Suppressor macrophage treated with lipopolysaccharide for 1 hour (primary cell): ENCODE measurements at regions not wholly inside any gene's neighbourhood (a gene's known extent, or its start where the extent isn't known, plus 50 kb on each side); places are given as distances from the start of the nearest gene placed in this dataset.
A peak's percentile ranks its signal among the peaks of the same experiment; 100 is the strongest.

Experiments used
- DNase-seq, 3 donors: peaks; one replicate each; pipeline ENCODE4 v3.0.0-alpha.2; 2020 to 2022

- DNase-seq: peak; percentile 23 to 58 (median 44)
These were observed 95.6 kb upstream of the ZNF608 start for GRCh38 chr5:124841829-124842712.

DNA sequence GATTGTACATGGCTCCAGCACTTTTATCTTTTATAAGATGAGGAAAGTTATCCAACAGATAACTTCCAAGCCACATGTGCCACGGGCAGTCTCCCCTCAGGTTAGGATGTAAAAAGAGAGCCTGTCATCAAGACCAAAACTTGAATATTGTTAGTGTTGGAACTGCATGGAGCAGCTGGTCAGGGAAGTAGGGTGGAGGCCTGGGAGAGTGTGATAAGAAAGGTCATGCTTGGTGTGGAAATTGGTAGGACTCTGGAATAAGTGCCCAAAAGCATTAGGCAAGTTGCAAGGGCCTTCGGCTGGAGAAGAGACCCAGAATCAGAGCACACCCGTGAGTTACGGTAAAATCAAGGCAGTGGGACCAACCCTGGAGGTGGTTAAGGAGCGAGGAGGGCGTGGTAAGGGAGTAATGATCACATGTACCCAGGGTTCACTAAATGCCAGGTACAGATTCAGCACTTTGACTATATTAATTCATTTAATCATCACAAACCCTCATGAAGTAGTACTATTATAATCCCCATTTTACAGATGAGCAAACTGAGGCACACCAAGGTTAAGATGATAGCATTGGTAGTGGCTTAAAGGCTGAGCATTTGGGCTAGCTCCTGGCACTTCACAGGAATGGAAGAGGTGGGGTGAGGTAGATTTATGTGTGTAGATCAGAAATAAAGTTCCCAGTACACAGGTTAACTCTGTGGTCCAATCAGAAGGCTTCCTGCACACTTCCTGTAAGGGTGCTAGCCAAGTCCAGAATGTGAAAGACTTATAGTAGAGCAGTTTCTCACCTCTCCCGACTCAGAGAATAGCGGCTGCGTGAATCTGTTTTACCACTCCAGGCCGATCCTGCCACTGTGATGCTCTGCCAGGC is 96.5 kb upstream of the ZNF608 start:
- DNase-seq: no peak

GRCh38 chr5:124843596-124843899 is 97.1 kb upstream of the ZNF608 start:
- DNase-seq: peak; percentile 4 to 41 (median 38)

DNA sequence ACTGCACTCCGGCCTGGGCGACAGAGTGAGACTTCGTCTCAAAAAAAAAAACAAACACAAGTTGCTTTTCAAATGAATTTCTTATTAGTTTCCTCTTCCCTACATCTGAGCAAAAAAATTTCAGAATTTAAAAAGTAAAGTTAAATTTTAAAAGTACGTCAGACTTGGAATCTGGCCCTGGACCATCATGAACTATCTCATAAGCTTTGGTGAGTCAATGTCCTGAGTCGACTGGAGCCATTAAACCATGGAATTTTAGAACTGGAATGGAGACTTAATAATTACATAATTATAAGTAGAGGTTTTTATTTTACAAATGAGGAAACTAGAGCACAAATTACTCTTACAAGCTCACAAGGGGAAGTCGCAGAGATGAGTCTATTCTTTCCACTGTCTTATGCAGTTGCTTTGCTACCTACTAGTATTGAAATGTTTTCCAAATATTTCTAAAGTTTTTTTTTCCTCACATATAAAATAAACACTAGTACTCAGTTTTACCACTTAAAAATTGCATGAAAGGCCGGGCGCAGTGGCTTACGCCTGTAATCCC is 98.0 kb upstream of the ZNF608 start:
- peak in 1 of 3 donors; percentile 51 for DNase-seq

GRCh38 chr5:124847907-124848306 is 101.5 kb upstream of the ZNF608 start:
- no peak for DNase-seq

DNA sequence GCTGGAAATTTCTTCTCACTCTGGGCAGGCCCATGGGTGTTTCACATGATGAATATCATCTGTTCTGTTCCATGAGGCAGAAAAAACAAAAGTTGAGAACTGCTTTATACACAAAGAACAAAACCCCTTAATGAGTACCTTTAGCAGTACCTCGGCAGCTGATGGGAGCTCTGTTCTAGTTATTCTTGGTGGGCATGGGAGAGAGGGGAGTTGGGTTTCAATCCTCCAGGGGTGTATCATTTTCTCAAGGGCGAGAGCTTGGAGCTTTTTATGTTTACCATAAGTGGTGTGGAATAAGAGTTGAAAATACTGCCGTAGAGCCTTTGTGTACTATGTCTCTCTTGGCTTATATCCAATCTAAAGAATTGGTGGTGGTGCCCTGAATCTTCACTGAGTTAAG is 103.3 kb upstream of the ZNF608 start:
- no peak for DNase-seq

GRCh38 chr5:124856726-124857125 is 110.3 kb upstream of the ZNF608 start:
- DNase-seq: no peak

- DNase-seq: peak; percentile 73 to 87 (median 83)
These were observed 112.2 kb upstream of the ZNF608 start for GRCh38 chr5:124858612-124859011.

DNA sequence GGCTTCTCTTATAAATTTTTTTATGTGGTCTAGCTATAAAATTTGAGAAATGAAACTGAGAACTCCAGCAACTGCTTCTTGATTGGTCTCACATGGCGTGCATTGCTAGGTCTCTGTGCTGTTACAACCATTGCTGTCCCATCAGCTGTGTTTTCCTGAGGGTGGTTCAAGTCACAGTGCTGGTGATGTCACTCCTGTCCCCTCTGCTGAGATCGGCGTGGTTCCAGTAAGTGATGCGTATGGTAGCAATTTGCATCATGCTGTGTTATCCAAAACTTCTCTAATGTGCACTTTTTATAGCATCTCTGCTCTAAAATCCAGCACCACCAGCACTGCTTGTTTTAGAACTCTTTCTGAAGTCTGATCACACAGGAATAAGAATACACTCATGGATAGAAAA is 112.6 kb upstream of the ZNF608 start:
- DNase-seq: peak; percentile 87 to 95 (median 90)

DNA sequence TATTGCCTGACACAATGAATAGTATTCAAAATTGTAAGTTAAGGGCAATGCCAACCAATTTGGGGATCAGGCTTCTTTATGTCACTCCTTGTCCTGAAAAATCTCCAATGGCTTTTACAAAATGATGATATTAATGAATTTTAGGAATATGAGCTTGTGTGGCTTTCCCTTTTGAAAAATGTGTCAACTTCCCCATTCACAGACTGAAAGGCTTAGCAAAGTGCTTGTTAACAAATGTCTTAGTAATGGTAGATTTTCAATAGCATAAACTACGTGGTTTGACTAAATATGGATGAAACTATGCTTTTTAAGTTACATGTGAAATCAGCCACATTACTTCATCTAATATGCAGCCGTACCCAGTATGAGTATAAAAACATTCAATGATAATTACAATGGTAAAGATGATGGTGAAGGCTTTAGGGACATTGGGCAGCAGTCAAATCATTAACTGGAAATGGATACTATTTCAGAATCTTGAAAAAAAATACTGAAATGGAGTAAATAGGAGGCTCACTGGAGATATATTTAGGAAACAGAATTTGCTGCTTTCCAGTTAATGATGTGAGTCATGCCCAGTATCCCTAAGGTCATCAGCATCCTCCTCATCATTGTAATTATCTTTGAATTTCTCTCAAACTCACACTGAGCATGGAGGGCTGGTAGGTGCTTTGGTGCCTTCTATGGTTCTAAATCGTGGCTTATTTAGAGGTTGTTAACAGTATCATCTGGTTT is 113.3 kb upstream of the ZNF608 start:
- peak; percentile 54 to 85 (median 77) for DNase-seq

GRCh38 chr5:124860291-124860655 is 113.8 kb upstream of the ZNF608 start:
- peak; percentile 58 to 84 (median 70) for DNase-seq

GRCh38 chr5:124865066-124865465 is 118.6 kb upstream of the ZNF608 start:
- peak; percentile 24 to 60 (median 52) for DNase-seq

DNA sequence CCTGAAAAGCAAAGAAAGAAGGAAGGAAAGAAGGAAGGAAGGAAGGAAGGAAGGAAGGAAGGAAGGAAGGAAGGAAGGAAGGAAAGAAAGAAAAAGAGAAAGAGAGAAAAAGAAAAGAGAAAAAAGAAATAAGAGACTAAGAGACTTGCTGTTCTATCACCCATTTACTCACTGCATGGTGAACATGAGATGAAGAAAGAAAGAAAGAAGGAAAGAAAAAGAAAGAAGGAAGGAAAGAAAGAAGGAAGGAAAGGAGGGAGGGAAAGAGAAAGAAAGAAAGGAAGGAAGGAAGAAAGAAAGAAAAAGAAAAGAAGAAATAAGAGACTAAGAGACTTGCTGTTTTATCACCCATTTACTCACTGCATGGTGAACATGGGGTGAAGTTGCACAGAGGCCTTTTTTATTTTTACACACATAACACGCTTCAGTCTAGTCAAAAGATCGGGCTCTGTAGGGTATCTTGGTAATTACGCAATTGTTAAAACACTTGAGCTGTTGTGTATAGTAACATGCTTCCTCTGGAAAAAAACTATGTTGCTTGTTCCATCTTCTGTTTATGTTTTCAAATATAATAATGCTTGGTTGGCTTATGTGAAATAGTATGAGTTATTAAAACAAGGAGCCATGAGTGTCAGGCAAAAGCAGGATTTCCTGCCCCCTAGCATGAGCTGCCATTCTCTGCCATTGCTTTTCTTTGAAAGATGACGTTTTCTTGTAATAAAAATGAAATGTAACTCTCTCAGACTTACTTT is 119.3 kb upstream of the ZNF608 start:
- DNase-seq: peak; percentile 26 to 65 (median 59)

DNA sequence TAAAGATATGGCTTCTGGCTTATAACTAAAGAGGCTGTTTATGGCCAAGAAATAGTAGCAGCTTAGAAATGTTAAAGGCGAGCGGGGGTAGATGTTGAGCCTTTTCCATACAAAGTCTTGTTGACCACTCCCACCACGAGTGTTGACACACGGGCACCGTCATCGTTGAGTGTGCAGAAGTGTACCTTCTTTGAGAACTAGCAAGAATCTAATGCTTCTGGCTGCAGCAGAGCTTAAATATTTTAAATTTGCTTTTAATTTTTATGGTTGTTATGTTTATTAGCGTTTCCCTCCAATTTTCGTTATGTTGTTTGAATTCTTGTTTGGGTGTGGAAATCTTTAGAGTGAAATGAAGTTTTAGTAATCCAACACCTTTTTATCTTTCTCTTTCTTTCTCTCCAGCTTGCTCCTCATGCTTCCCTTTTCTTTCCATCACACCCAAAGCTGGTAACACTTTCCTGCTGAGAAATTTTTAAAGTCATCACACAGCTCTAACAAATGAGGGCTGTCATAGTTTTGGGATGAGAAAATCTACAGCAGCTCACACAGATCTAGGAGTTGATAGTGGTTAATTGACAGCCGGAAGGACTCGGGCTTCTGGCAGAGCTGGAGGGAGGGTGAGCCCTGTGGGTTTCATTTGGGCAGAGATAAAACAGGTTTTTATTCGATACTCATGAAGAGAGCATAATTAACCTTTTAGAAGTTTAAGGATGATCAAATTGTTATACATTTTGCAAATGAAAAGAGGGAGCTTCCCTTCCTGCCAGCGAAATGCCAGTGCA is 120.1 kb upstream of the ZNF608 start:
- DNase-seq: peak in 1 of 3 donors; percentile 26

- no peak for DNase-seq
These were observed 120.8 kb upstream of the ZNF608 start for GRCh38 chr5:124867137-124867704.

GRCh38 chr5:124868676-124869075 is 122.2 kb upstream of the ZNF608 start:
- DNase-seq: no peak

DNA sequence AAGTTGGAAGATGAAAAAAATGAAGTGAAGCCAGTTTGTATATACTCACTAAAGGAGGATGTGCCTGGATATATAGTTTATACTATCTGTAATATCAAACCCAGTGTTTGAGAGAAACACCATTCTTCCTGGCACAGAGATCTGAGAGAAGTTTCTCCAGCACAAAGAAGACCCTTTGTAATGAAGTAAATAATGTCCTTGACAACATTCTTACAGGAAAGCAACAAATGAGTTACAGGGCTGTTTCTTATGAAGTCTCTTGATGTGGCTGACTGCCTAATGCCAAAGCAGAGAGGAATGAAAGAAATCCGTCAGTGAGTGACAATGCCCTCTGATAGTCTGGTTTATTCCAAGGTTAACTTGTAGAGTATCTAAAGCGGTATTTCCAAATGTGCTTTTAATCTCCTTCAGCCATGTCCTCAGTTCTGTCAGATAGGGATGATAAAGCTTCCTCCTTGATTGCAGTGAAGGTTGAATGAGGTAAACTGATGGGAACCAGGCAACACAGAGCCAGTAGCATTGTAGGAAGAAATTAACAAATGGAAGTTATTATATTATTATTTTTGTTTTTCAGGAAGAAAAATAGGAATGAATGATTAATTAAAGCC is 123.1 kb upstream of the ZNF608 start:
- DNase-seq: no peak

DNA sequence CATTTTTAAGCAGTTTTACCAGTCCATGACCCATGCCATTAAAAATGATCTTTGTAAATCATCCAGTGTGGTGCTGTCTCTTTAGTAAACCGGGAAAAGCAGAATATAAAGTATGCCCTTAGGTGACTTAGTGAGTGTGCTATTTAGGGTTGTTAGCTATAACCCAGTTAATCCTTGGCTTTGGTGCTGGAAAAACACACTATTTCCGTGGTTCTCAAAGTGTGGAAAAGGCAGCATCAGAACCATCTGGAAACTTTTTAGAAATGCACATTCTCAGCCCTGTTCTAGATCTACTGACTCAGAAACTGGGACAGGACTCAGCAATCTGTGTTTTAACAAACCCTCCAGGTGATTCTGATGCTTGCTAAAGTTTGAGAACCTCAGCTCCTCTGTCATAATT is 123.6 kb upstream of the ZNF608 start:
- DNase-seq: no peak

DNA sequence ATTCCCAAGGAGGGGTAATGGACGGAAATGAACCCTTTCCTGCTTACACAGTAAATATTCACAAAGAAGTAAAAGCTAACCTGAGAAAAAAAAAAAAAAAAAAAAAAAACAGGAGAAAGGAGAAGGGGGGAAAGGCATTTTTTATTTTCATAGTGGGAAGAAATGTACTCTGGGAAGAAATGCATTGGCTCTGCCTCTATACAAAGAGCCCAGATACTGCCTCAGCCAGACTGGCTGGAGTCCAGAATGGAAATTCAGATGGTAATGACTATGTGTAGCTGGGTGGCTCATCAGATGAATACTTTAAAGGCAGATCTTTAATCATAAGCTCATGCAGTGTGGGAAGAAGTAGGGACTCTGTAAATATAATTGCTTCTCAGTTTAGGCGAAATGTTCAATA is 124.9 kb upstream of the ZNF608 start:
- no peak for DNase-seq

- DNase-seq: no peak
These were observed 125.6 kb upstream of the ZNF608 start for GRCh38 chr5:124872086-124872485.

DNA sequence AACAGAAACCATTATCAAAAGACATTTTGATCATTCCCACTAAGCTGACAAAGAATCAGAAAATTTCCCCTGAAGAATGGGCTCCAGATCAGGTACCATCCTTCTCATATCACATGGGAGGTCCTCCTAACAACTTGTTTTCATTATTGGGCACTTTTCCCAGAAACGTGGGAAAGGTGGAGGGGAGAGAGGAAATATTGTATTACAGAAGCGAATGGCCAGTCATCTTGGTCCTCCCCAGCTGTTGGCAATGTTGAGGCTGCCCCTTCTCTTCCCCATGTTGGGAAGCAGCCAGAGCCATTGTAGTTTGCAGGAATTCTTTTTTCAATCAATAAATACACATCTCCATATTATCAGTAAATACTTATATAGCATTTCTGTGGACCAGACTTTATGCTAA is 126.2 kb upstream of the ZNF608 start:
- no peak for DNase-seq
